ENCODE measurements at regions not wholly inside any gene's neighbourhood (a gene's known extent, or its start where the extent isn't known, plus 50 kb on each side); places are given as distances from the start of the nearest gene placed in this dataset.

DNA sequence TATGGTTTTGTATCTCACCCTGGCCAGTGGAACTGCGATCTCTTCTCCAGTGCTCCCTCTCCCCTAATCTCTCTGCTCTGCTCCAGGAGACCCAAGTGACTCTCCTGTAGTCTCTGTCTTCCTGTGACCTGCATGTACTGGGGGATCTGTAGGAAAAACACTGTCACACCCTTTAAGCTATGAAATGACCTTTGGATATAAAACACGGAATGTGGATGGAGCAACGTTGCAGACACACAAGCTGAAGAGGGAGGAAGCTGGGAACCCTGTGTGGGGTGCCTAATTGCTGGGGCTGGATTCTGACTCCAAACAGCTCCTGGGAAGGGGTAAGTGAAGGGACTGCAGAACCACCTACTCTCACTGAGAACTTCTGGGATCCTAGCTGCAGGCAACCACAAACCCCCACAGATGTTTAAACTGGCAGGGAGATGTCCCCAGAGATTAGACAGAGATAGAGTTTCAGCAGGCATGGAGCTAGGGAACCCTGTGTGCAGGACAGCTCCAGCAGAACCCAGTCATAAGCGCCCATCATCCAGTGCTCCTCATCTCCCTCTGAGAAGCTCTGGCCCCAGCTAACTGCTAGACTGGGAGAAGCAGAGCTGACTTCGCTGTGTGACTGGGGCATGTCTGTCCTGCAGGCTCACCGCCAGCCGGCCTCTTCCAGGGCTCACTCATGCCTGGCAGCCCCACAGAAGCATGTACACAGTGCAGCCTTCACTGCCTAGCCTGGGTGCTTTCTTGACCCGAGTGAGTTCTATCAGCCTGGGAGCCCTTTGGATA, 482.7 kb upstream of the SETBP1 start:
- Histone ChIP-seq H3K27ac (ENCODE audit: low read depth in 1 of 2, low read length in 1 of 2) (no peak overlapping the region), H3K4me1 (ENCODE audit: control insufficient read depth in 2 of 2, insufficient read depth in 2 of 2, low read length in 2 of 2) (no peaks in the 10 kb centered on the region), H3K4me3 (ENCODE audit: low read length in 2 of 2) (no peak overlapping the region), H3K9me3 (ENCODE audit: control insufficient read depth in 2 of 2, insufficient read depth in 1 of 2, low read length in 1 of 2) (peaks cover 0 to 3% of the 10 kb centered on the region in 2 donors), H3K36me3 (ENCODE audit: control insufficient read depth in 2 of 2, insufficient read depth in 2 of 2, low read length in 1 of 2) (no peaks in the 10 kb centered on the region), H3K27me3 (ENCODE audit: control insufficient read depth in 2 of 2, insufficient read depth in 1 of 2, low read length in 1 of 2) (no peaks in the 10 kb centered on the region)
- no peak for DNase-seq (ENCODE audit: low read depth in 6 of 9, low spot score in 9 of 9)
- 97% methylated on average over 8 of the region's 8 CpGs for WGBS

DNA sequence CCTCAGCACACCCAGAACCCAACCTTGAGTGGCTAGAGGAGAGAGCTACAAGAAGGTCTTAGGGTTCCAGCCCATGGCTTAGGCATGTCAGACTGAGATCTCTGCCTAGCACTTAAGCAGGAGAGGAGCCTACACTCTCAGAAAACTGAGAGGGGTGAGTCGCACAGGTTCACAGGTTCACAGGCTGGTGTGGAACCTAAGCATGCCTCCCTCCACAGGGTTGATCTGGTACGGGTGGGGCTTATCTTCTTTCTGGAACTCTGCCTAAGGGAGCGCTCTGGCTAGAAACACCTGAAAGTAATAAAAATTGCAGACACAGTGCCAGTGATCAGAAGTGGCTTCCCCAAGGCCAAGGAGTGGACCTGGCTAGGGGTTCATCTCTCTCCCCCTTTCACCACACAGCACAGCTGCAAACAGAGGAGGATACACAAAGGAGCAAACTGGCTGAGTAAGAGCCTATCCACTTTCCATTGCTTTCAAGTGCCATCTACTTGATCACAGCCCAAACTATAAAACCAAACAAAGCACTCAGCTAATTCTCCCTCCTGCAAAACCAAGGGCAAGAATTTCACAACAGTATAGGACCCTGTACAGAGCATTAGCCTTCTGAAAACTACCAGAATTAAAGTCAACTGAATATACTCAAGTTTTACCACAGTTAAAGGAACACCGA, 481.9 kb upstream of the SETBP1 start:
- Histone ChIP-seq H3K9me3 (ENCODE audit: control insufficient read depth in 2 of 2, insufficient read depth in 1 of 2, low read length in 1 of 2) (peaks cover 0 to 3% of the 10 kb centered on the region in 2 donors), H3K4me1 (ENCODE audit: control insufficient read depth in 2 of 2, insufficient read depth in 2 of 2, low read length in 2 of 2) (no peaks in the 10 kb centered on the region), H3K36me3 (ENCODE audit: control insufficient read depth in 2 of 2, insufficient read depth in 2 of 2, low read length in 1 of 2) (no peaks in the 10 kb centered on the region), H3K27me3 (ENCODE audit: control insufficient read depth in 2 of 2, insufficient read depth in 1 of 2, low read length in 1 of 2) (no peaks in the 10 kb centered on the region), H3K4me3 (ENCODE audit: low read length in 2 of 2) (no peak overlapping the region), H3K27ac (ENCODE audit: low read depth in 1 of 2, low read length in 1 of 2) (no peak overlapping the region)
- no peak for DNase-seq (ENCODE audit: low read depth in 6 of 9, low spot score in 9 of 9)
- 96% methylated on average over 4 of the region's 4 CpGs for WGBS

DNA sequence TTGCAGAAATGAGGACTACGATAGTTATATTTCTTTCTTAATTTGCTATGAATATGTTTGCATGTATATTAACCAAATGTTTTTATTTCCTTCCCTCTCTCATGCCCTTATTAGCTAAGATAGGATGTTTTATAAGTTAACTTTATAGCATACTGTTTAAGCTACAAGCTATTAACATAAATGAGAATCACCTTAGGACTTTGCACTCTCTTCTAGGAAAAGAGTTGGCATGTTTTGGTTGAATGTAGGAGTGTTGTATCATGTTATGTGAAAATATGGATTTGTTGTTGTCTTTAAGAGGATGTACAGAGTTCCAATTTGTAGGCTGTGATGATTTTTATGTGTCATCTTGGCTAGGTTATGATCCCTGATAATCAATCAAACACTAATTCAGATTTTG, 467.4 kb upstream of the SETBP1 start:
- H3K4me3 ChIP-seq (ENCODE audit: low read length in 2 of 2), result no peak overlapping the region
- no peaks in the 10 kb centered on the region for H3K4me1 ChIP-seq (ENCODE audit: control insufficient read depth in 2 of 2, insufficient read depth in 2 of 2, low read length in 2 of 2)
- H3K27ac ChIP-seq (ENCODE audit: low read depth in 1 of 2, low read length in 1 of 2), result no peak overlapping the region
- 97% methylated on average over 1 of the region's 1 CpG for WGBS
- no peaks in the 10 kb centered on the region for H3K36me3 ChIP-seq (ENCODE audit: control insufficient read depth in 2 of 2, insufficient read depth in 2 of 2, low read length in 1 of 2)
- H3K27me3 ChIP-seq (ENCODE audit: control insufficient read depth in 2 of 2, insufficient read depth in 1 of 2, low read length in 1 of 2), result no peaks in the 10 kb centered on the region
- DNase-seq (ENCODE audit: low read depth in 6 of 9, low spot score in 9 of 9), result no peak
- H3K9me3 ChIP-seq (ENCODE audit: control insufficient read depth in 2 of 2, insufficient read depth in 1 of 2, low read length in 1 of 2), result no peaks in the 10 kb centered on the region

DNA sequence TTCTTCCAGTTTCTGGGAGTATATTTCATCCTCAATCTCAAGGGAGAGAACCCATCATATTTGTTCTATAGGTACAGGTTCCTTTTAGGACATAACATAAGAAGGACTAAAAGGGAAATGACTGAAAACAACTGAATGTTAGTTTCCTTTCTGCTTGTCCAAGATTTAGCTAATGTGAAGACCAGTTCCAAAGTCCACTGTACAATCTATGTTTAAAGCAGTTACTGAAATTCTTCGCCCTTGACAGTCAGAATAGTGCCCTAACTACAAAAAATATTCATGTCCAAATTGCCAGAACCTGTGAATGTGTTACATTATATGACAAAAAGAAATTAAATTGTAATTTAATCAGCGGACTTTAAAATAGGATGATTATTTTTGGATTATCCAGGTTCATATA, 466.3 kb upstream of the SETBP1 start:
- no peaks in the 10 kb centered on the region for H3K27me3 ChIP-seq (ENCODE audit: control insufficient read depth in 2 of 2, insufficient read depth in 1 of 2, low read length in 1 of 2)
- H3K9me3 ChIP-seq (ENCODE audit: control insufficient read depth in 2 of 2, insufficient read depth in 1 of 2, low read length in 1 of 2), result no peaks in the 10 kb centered on the region
- no peaks in the 10 kb centered on the region for H3K36me3 ChIP-seq (ENCODE audit: control insufficient read depth in 2 of 2, insufficient read depth in 2 of 2, low read length in 1 of 2)
- no peak for DNase-seq (ENCODE audit: low read depth in 6 of 9, low spot score in 9 of 9)
- no peak overlapping the region for H3K27ac ChIP-seq (ENCODE audit: low read depth in 1 of 2, low read length in 1 of 2)
- no peaks in the 10 kb centered on the region for H3K4me1 ChIP-seq (ENCODE audit: control insufficient read depth in 2 of 2, insufficient read depth in 2 of 2, low read length in 2 of 2)
- H3K4me3 ChIP-seq (ENCODE audit: low read length in 2 of 2), result no peak overlapping the region
- WGBS, result 88% methylated on average over 2 of the region's 2 CpGs

DNA sequence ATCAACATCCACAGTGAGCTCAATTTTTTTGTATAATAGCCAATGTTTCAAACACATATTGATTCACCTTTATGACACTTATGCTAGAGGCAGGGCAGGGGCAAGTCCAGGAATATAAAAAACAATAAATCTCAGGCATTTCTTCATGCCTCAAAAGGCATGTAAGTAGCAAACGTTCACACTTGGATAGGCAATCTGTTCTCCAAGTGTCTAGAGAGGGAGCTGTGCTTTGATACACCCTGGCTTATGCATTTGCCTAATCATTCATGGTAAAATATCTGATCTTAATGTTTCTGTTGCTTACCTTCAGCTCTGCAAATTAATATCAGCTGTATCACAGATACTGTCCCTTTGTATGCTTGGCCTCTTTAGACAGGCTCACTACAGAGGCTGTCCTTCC, 464.5 kb upstream of the SETBP1 start:
- no peak overlapping the region for H3K4me3 ChIP-seq (ENCODE audit: low read length in 2 of 2)
- WGBS, result 90% methylated on average over 1 of the region's 1 CpG
- H3K27me3 ChIP-seq (ENCODE audit: control insufficient read depth in 2 of 2, insufficient read depth in 1 of 2, low read length in 1 of 2), result no peaks in the 10 kb centered on the region
- H3K36me3 ChIP-seq (ENCODE audit: control insufficient read depth in 2 of 2, insufficient read depth in 2 of 2, low read length in 1 of 2), result no peaks in the 10 kb centered on the region
- no peak for DNase-seq (ENCODE audit: low read depth in 6 of 9, low spot score in 9 of 9)
- H3K27ac ChIP-seq (ENCODE audit: low read depth in 1 of 2, low read length in 1 of 2), result no peak overlapping the region
- no peaks in the 10 kb centered on the region for H3K9me3 ChIP-seq (ENCODE audit: control insufficient read depth in 2 of 2, insufficient read depth in 1 of 2, low read length in 1 of 2)
- H3K4me1 ChIP-seq (ENCODE audit: control insufficient read depth in 2 of 2, insufficient read depth in 2 of 2, low read length in 2 of 2), result no peaks in the 10 kb centered on the region

DNA sequence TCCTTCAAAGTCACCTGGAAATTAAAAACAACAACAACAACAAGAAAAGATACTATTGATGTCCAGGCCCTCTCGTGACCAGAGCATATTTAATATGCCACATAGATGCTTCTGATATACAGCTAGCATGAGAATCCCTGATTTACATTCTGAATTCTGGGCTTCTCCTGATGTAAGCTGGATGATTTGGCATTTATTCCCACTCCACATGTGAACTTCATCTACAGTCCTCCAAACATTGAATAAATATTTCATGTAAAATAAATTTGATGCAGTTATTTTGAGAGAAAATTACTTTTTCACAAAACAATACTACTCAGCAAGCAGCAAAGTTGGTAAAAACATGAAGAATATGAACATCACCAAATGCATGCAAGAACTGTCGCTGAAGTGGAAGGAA, 453.2 kb upstream of the SETBP1 start:
- DNase-seq (ENCODE audit: low read depth in 6 of 9, low spot score in 9 of 9), result no peak
- no peaks in the 10 kb centered on the region for H3K4me1 ChIP-seq (ENCODE audit: control insufficient read depth in 2 of 2, insufficient read depth in 2 of 2, low read length in 2 of 2)
- H3K36me3 ChIP-seq (ENCODE audit: control insufficient read depth in 2 of 2, insufficient read depth in 2 of 2, low read length in 1 of 2), result no peaks in the 10 kb centered on the region
- H3K9me3 ChIP-seq (ENCODE audit: control insufficient read depth in 2 of 2, insufficient read depth in 1 of 2, low read length in 1 of 2), result no peaks in the 10 kb centered on the region
- H3K27ac ChIP-seq (ENCODE audit: low read depth in 1 of 2, low read length in 1 of 2), result no peak overlapping the region
- no peaks in the 10 kb centered on the region for H3K27me3 ChIP-seq (ENCODE audit: control insufficient read depth in 2 of 2, insufficient read depth in 1 of 2, low read length in 1 of 2)
- no peak overlapping the region for H3K4me3 ChIP-seq (ENCODE audit: low read length in 2 of 2)
- WGBS, result 93% methylated on average over 2 of the region's 2 CpGs

DNA sequence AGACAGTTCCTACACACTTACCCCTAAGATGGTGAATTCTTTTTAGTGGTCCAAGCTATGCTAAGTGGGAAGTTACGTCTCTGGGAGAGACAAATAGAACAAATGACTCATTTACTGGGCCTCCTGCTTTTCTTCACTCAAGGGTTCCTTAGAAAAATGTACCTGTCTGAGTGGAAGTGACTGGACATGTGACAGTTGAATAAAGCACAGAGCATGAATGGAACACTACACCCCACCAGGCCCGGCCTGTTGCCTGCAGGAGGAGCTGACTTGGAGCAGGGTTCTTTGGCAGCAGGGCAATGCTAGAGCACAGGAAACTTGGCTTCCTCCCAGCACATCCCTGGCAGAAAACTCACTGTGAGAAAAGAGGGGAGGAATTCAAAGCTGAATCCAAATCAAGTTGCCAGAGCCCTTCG, 451.0 kb upstream of the SETBP1 start:
- Histone ChIP-seq H3K4me1 (ENCODE audit: control insufficient read depth in 2 of 2, insufficient read depth in 2 of 2, low read length in 2 of 2) (no peaks in the 10 kb centered on the region), H3K36me3 (ENCODE audit: control insufficient read depth in 2 of 2, insufficient read depth in 2 of 2, low read length in 1 of 2) (no peaks in the 10 kb centered on the region), H3K27me3 (ENCODE audit: control insufficient read depth in 2 of 2, insufficient read depth in 1 of 2, low read length in 1 of 2) (no peaks in the 10 kb centered on the region), H3K9me3 (ENCODE audit: control insufficient read depth in 2 of 2, insufficient read depth in 1 of 2, low read length in 1 of 2) (no peaks in the 10 kb centered on the region), H3K4me3 (ENCODE audit: low read length in 2 of 2) (no peak overlapping the region), H3K27ac (ENCODE audit: low read depth in 1 of 2, low read length in 1 of 2) (no peak overlapping the region)
- no peak for DNase-seq (ENCODE audit: low read depth in 6 of 9, low spot score in 9 of 9)
- 74% methylated on average over 3 of the region's 3 CpGs for WGBS

DNA sequence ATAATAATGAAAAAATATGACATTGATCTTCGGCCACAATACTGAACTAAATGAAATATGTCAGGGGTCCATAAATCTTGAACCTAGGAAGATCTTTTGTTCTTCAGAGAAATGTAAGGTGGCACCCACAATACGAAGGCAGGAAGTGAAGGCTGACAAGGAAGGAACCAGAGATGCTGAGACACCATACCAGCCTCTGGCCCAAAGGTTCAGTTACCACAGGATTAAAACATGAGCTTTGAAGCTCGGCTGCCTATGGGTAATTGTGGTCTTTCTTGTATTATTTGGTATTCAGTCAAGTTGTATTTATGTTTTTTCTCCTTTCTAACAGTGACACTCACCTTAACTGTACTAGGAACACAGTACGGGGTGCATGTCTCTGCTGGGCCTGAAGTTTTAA, 448.8 kb upstream of the SETBP1 start:
- no peak for DNase-seq (ENCODE audit: low read depth in 6 of 9, low spot score in 9 of 9)
- H3K4me1 ChIP-seq (ENCODE audit: control insufficient read depth in 2 of 2, insufficient read depth in 2 of 2, low read length in 2 of 2), result no peaks in the 10 kb centered on the region
- H3K27ac ChIP-seq (ENCODE audit: low read depth in 1 of 2, low read length in 1 of 2), result no peak overlapping the region
- no peaks in the 10 kb centered on the region for H3K27me3 ChIP-seq (ENCODE audit: control insufficient read depth in 2 of 2, insufficient read depth in 1 of 2, low read length in 1 of 2)
- WGBS, result 91% methylated on average over 4 of the region's 4 CpGs
- no peak overlapping the region for H3K4me3 ChIP-seq (ENCODE audit: low read length in 2 of 2)
- no peaks in the 10 kb centered on the region for H3K36me3 ChIP-seq (ENCODE audit: control insufficient read depth in 2 of 2, insufficient read depth in 2 of 2, low read length in 1 of 2)
- no peaks in the 10 kb centered on the region for H3K9me3 ChIP-seq (ENCODE audit: control insufficient read depth in 2 of 2, insufficient read depth in 1 of 2, low read length in 1 of 2)

DNA sequence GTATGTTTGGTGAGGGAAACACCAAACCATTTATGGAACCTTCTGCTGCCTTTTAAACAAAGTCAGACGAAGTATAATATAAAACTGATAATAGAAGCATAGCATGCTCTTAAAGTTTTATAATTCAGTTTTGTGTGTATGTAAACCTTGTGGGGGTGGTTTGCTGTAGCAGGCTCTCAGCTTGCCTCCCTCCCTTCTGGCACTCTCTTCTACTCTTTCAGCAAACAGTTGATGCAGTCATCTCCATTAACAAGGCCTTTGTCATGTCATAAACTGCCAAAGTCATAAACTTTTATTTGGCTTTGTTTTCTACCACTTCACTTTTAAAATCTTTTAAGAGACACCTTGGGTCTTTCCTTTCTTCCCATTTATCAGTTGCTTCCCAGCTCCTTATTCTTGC, 448.2 kb upstream of the SETBP1 start:
- H3K36me3 ChIP-seq (ENCODE audit: control insufficient read depth in 2 of 2, insufficient read depth in 2 of 2, low read length in 1 of 2), result no peaks in the 10 kb centered on the region
- no peaks in the 10 kb centered on the region for H3K9me3 ChIP-seq (ENCODE audit: control insufficient read depth in 2 of 2, insufficient read depth in 1 of 2, low read length in 1 of 2)
- no peak overlapping the region for H3K4me3 ChIP-seq (ENCODE audit: low read length in 2 of 2)
- no peak overlapping the region for H3K27ac ChIP-seq (ENCODE audit: low read depth in 1 of 2, low read length in 1 of 2)
- no peaks in the 10 kb centered on the region for H3K4me1 ChIP-seq (ENCODE audit: control insufficient read depth in 2 of 2, insufficient read depth in 2 of 2, low read length in 2 of 2)
- WGBS, result 97% methylated on average over 1 of the region's 1 CpG
- no peaks in the 10 kb centered on the region for H3K27me3 ChIP-seq (ENCODE audit: control insufficient read depth in 2 of 2, insufficient read depth in 1 of 2, low read length in 1 of 2)
- DNase-seq (ENCODE audit: low read depth in 6 of 9, low spot score in 9 of 9), result no peak
